ENCODE measurements at regions not wholly inside any gene's neighbourhood (a gene's known extent, or its start where the extent isn't known, plus 50 kb on each side); places are given as distances from the start of the nearest gene placed in this dataset.

DNA sequence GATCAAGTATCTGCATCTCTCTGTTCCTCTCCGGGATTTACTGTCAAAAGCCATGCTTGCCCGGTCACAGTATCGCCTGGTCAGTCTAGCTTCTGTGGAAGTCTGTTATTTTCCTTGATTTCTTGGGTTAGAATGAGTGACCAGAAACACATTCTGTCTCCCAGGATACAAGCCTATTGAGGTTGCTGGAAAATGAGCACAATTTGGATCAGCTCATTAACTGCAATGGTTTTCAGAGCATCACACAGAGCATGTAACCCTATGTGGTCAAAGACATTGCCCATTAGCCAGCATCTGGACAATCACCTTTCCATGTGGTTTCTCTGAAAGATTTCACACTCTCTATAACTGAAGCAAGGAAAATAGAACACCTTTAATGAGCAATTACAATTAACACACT is 124.2 kb upstream of the FAM98A start:
- TF ChIP-seq, protein P1, sequence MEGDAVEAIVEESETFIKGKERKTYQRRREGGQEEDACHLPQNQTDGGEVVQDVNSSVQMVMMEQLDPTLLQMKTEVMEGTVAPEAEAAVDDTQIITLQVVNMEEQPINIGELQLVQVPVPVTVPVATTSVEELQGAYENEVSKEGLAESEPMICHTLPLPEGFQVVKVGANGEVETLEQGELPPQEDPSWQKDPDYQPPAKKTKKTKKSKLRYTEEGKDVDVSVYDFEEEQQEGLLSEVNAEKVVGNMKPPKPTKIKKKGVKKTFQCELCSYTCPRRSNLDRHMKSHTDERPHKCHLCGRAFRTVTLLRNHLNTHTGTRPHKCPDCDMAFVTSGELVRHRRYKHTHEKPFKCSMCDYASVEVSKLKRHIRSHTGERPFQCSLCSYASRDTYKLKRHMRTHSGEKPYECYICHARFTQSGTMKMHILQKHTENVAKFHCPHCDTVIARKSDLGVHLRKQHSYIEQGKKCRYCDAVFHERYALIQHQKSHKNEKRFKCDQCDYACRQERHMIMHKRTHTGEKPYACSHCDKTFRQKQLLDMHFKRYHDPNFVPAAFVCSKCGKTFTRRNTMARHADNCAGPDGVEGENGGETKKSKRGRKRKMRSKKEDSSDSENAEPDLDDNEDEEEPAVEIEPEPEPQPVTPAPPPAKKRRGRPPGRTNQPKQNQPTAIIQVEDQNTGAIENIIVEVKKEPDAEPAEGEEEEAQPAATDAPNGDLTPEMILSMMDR (conservative IDR thresholded peaks at IDR 0.05; ENCODE audit: low read length): no peak
- TF ChIP-seq EZH2phosphoT487 (IDR thresholded peaks at IDR 0.05; ENCODE audit: borderline replicate concordance): no peak
